ENCODE measurements at regions not wholly inside any gene's neighbourhood (a gene's known extent, or its start where the extent isn't known, plus 50 kb on each side); places are given as distances from the start of the nearest gene placed in this dataset.

GRCh38 chr22:49099089-49099488 is 728.6 kb downstream of the BRD1 start:
- TF ChIP-seq CTCF (IDR thresholded peaks at IDR 0.05; ENCODE audit: low read depth, low read length) (no peak), MYC (IDR thresholded peaks at IDR 0.05; ENCODE audit: low read depth, low read length) (no peak), POLR2A (IDR thresholded peaks at IDR 0.05; ENCODE audit: extremely low read depth, insufficient read length) (no peak), MAX (IDR thresholded peaks at IDR 0.05; ENCODE audit: low read depth, low read length) (no peak)

Data from NB4 (cell line).